IMR-90 (cell line): ENCODE measurements at regions not wholly inside any gene's neighbourhood (a gene's known extent, or its start where the extent isn't known, plus 50 kb on each side); places are given as distances from the start of the nearest gene placed in this dataset.

ENCODE experiments used
- ATAC-seq: fragments of 200-7000 bp; cut with Tn5 transposase; 2 replicates; pipeline ENCODE4 v1.9.1; 2020; ENCODE audit warnings: low read depth, mild to moderate bottlenecking, moderate library complexity
- BruUV-seq: library from RNA; stranded (reverse); fragments of 400-500 nt; replicated peaks from 2 replicates; lab custom pipeline; 2021; lab: Mats Ljungman, UMichigan
- CTCF ChIA-PET: fragments of 300-600 bp; formaldehyde crosslinking; extraction: SDS; loops from one replicate; lab custom pipeline; 2021; ENCODE audit warnings: antibody characterized with exemption; lab: Yijun Ruan, JAX
- POLR2A ChIA-PET: fragments of 300-600 bp; sonication (Branson Sonifier 250); formaldehyde crosslinking; loops from one replicate; lab custom pipeline; 2022; ENCODE audit warnings: antibody characterized with exemption; ENCODE audit not compliant: unreplicated experiment; lab: Charles Lee
- DNase-seq: peaks from one replicate; pipeline ENCODE4 v3.0.0; 2013
- H2AFZ ChIP-seq: replicated peaks from 2 replicates; pipeline ENCODE3; 2013; ENCODE audit warnings: low read length, mild to moderate bottlenecking; ENCODE audit not compliant: poor library complexity
- H2AK5ac ChIP-seq: 2 replicates; pipeline ENCODE4 v1.6.1; 2013; ENCODE audit warnings: low read depth, low read length, inconsistent platforms
- H2AK9ac ChIP-seq: replicated peaks from 2 replicates; pipeline ENCODE3; 2013; ENCODE audit warnings: mild to moderate bottlenecking, low read depth, low read length, moderate library complexity; ENCODE audit not compliant: poor library complexity
- H2BK120ac ChIP-seq: 2 replicates; pipeline ENCODE4 v1.6.1; 2013; ENCODE audit warnings: low read depth, low read length, inconsistent platforms
- H2BK15ac ChIP-seq: 3 replicates; pipeline ENCODE4 v1.6.1; 2013; ENCODE audit warnings: low read depth, low read length, inconsistent platforms
- H2BK20ac ChIP-seq: 2 replicates; pipeline ENCODE4 v1.6.1; 2013; ENCODE audit warnings: low read depth, mild to moderate bottlenecking, inconsistent platforms, low read length, moderate library complexity
- H2BK5ac ChIP-seq: 2 replicates; pipeline ENCODE4 v1.6.1; 2013; ENCODE audit warnings: mild to moderate bottlenecking, low read depth, low read length, inconsistent platforms; ENCODE audit not compliant: poor library complexity, severe bottlenecking
- H3K14ac ChIP-seq: replicated peaks from 2 replicates; pipeline ENCODE4 v1.6.1; 2013; ENCODE audit warnings: low read depth, low read length, inconsistent platforms
- H3K18ac ChIP-seq: 2 replicates; pipeline ENCODE4 v1.6.1; 2013; ENCODE audit warnings: low read depth, low read length, control low read depth
- H3K23ac ChIP-seq: 2 replicates; pipeline ENCODE4 v1.6.1; 2013; ENCODE audit warnings: low read depth, low read length, inconsistent platforms
- H3K27ac ChIP-seq: 2 replicates; pipeline ENCODE4 v1.5.1; 2013; ENCODE audit warnings: mild to moderate bottlenecking, control low read depth, low read length; ENCODE audit not compliant: insufficient read depth
- H3K27me3 ChIP-seq: 2 replicates; pipeline ENCODE4 v1.6.1; 2013; ENCODE audit warnings: low read length; ENCODE audit not compliant: control insufficient read depth, insufficient read depth
- H3K36me3 ChIP-seq: 2 replicates; pipeline ENCODE4 v1.6.1; 2013; ENCODE audit warnings: low read length, mixed read lengths; ENCODE audit not compliant: control insufficient read depth, insufficient read depth
- H3K4ac ChIP-seq: 2 replicates; pipeline ENCODE4 v1.6.1; 2013; ENCODE audit warnings: low read depth, low read length, inconsistent platforms
- H3K4me1 ChIP-seq: 2 replicates; pipeline ENCODE4 v1.6.1; 2013; ENCODE audit warnings: low read length, mixed read lengths; ENCODE audit not compliant: control insufficient read depth, insufficient read depth
- H3K4me2 ChIP-seq: 2 replicates; pipeline ENCODE4 v1.6.1; 2013; ENCODE audit warnings: low read depth, mild to moderate bottlenecking, control low read depth, low read length, moderate library complexity
- H3K4me3 ChIP-seq: 2 replicates; pipeline ENCODE4 v1.5.1; 2013; ENCODE audit warnings: low read depth, mild to moderate bottlenecking, control low read depth, low read length, moderate library complexity; ENCODE audit not compliant: insufficient read depth
- H3K56ac ChIP-seq: 2 replicates; pipeline ENCODE4 v1.6.1; 2013; ENCODE audit warnings: low read length, inconsistent platforms; ENCODE audit not compliant: insufficient read depth; ENCODE audit errors: extremely low read depth
- H3K79me1 ChIP-seq, 2 experiments: 2 replicates each; pipeline ENCODE4 v1.6.1; 2013; ENCODE audit warnings: low read length in 2 of 2, inconsistent platforms in 1 of 2, low read depth in 1 of 2
- H3K9ac ChIP-seq: 2 replicates; pipeline ENCODE4 v1.6.1; 2013; ENCODE audit warnings: low read depth, low read length, control low read depth
- H3K9me1 ChIP-seq: 2 replicates; pipeline ENCODE4 v1.6.1; 2013; ENCODE audit warnings: low read length, inconsistent platforms; ENCODE audit not compliant: insufficient read depth
- H3K9me3 ChIP-seq: 2 replicates; pipeline ENCODE4 v1.6.1; 2013; ENCODE audit warnings: low read length; ENCODE audit not compliant: control insufficient read depth, insufficient read depth
- H4K20me1 ChIP-seq: 2 replicates; pipeline ENCODE4 v1.6.1; 2013; ENCODE audit warnings: low read length, inconsistent platforms; ENCODE audit not compliant: insufficient read depth
- H4K5ac ChIP-seq: 2 replicates; pipeline ENCODE4 v1.6.1; 2013; ENCODE audit warnings: mild to moderate bottlenecking, low read depth, low read length, control low read depth
- H4K8ac ChIP-seq, 2 experiments: 2 replicates each; pipeline ENCODE4 v1.6.1; 2013; ENCODE audit warnings: low read depth in 2 of 2, low read length in 2 of 2, control low read depth in 1 of 2, inconsistent platforms in 1 of 2
- H4K91ac ChIP-seq: 2 replicates; pipeline ENCODE4 v1.6.1; 2013; ENCODE audit warnings: low read depth, low read length, inconsistent platforms; ENCODE audit not compliant: insufficient read depth
- BHLHE40 ChIP-seq: fragments of 150-350 bp; IDR thresholded peaks from 2 replicates; pipeline ENCODE4 v1.6.1; 2016; ENCODE audit warnings: mild to moderate bottlenecking, low read depth, low read length
- CEBPB ChIP-seq: IDR thresholded peaks from 2 replicates; pipeline ENCODE4 v1.6.1; 2012; ENCODE audit warnings: low read depth, low read length, improper control_type of control experiment
- FOS ChIP-seq: fragments of 150-350 bp; IDR thresholded peaks from 2 replicates; pipeline ENCODE4 v1.6.1; 2016; ENCODE audit warnings: low read depth, low read length
- MAFK ChIP-seq: IDR thresholded peaks from 2 replicates; pipeline ENCODE4 v1.6.1; 2012; ENCODE audit warnings: low read depth, low read length, improper control_type of control experiment
- MXI1 ChIP-seq: IDR thresholded peaks from 2 replicates; pipeline ENCODE4 v1.6.1; 2012; ENCODE audit warnings: low read depth, mild to moderate bottlenecking, low read length, moderate library complexity, borderline replicate concordance
- NFE2L2 ChIP-seq: fragments of 150-350 bp; IDR thresholded peaks from 2 replicates; pipeline ENCODE4 v1.6.1; 2016; ENCODE audit warnings: low read depth, mild to moderate bottlenecking, low read length
- POLR2A ChIP-seq: IDR thresholded peaks from 2 replicates; pipeline ENCODE4 v1.6.1; 2012; ENCODE audit warnings: mild to moderate bottlenecking, low read depth, low read length
- RAD21 ChIP-seq: IDR thresholded peaks from 2 replicates; pipeline ENCODE4 v1.6.1; 2012; ENCODE audit warnings: low read length, improper control_type of control experiment
- RCOR1 ChIP-seq: IDR thresholded peaks from 2 replicates; pipeline ENCODE4 v1.6.1; 2012; ENCODE audit warnings: mild to moderate bottlenecking, low read length, improper control_type of control experiment; ENCODE audit not compliant: insufficient replicate concordance
- RFX5 ChIP-seq: IDR thresholded peaks from 2 replicates; pipeline ENCODE4 v1.8.0; 2012; ENCODE audit warnings: low read depth, mild to moderate bottlenecking, low read length, moderate library complexity
- SMC3 ChIP-seq: fragments of 150-350 bp; IDR thresholded peaks from 2 replicates; pipeline ENCODE4 v1.6.1; 2016; ENCODE audit warnings: low read depth, mild to moderate bottlenecking, antibody characterized with exemption, low read length, moderate library complexity
- WGBS, 2 experiments: methylation state at CpG; one replicate each; pipeline versions ENCODE4 v1.1.5 to v1.1.7; 2013; ENCODE audit warnings: missing lambda C conversion rate in 2 of 2; ENCODE audit not compliant: insufficient read length in 1 of 2; ENCODE audit errors: extremely low coverage in 2 of 2; 5-methylcytosine and 5-hydroxymethylcytosine counted together
- dilution Hi-C: fragments of 300-500 bp; cut with HindIII; formaldehyde crosslinking; loops from one replicate; pipeline ENCODE4 v1.14.3; 2018; ENCODE audit warnings: low sequenced_read_pairs; ENCODE audit not compliant: unreplicated experiment
- in situ Hi-C: fragments of 300-500 bp; cut with MboI; formaldehyde crosslinking; loops from 3 replicates; pipeline ENCODE4 v1.14.3; 2019; ENCODE audit warnings: low sequenced_read_pairs, inconsistent platforms, mixed read lengths
- intact Hi-C: fragments of 100-400 bp; cut with micrococcal nuclease; formaldehyde crosslinking; loops from 2 replicates; pipeline ENCODE4 v1.10.0; 2022
- TF ChIP-seq, protein P1 (sequence below): fragments of 150-350 bp; IDR thresholded peaks from 2 replicates; pipeline ENCODE4 v1.6.1; 2016; ENCODE audit warnings: low read depth, mild to moderate bottlenecking, low read length, moderate library complexity, borderline replicate concordance
- TF ChIP-seq, protein P2 (sequence below): fragments of 150-350 bp; IDR thresholded peaks from 2 replicates; pipeline ENCODE4 v1.6.1; 2017; ENCODE audit warnings: mild to moderate bottlenecking, antibody characterized with exemption, low read length, low read depth

DNA sequence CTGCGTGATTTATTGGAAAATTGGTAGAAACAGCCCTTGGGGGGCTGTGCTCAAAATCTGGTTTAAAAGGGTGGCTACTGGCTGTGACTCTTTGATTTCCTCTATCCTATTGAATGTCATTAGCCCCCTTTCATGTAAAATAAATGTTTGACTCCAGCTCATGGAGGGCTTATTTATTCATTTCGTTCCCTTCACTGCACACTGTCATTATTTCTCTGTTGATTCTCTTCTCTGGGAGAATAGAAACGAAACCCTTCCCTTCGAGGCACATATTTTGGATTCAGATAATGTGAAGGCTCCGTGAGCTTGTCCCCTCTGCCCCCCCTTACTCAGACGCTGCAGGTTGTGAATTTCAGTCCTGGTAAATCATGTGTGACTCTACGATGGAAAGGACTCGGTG, 203.9 kb upstream of the GPR26 start:
- TF ChIP-seq, protein P1, sequence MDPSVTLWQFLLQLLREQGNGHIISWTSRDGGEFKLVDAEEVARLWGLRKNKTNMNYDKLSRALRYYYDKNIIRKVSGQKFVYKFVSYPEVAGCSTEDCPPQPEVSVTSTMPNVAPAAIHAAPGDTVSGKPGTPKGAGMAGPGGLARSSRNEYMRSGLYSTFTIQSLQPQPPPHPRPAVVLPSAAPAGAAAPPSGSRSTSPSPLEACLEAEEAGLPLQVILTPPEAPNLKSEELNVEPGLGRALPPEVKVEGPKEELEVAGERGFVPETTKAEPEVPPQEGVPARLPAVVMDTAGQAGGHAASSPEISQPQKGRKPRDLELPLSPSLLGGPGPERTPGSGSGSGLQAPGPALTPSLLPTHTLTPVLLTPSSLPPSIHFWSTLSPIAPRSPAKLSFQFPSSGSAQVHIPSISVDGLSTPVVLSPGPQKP: no peak
- TF ChIP-seq RAD21 (no peak), RFX5 (no peak), SMC3 (no peak), NFE2L2 (no peak), FOS (no peak), POLR2A (no peak), RCOR1 (no peak), MXI1 (no peak), BHLHE40 (no peak), MAFK (no peak), CEBPB (no peak)
- TF ChIP-seq, protein P2, sequence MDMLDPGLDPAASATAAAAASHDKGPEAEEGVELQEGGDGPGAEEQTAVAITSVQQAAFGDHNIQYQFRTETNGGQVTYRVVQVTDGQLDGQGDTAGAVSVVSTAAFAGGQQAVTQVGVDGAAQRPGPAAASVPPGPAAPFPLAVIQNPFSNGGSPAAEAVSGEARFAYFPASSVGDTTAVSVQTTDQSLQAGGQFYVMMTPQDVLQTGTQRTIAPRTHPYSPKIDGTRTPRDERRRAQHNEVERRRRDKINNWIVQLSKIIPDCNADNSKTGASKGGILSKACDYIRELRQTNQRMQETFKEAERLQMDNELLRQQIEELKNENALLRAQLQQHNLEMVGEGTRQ: no peak
- Histone ChIP-seq H3K4me1 (no peaks in the 10 kb centered on the region), H3K9me3 (peaks cover 49% of the 10 kb centered on the region), H2BK15ac (no peak overlapping the region), H4K20me1 (no peaks in the 10 kb centered on the region), H3K4me2 (no peak overlapping the region), H3K27ac (no peak overlapping the region), H3K14ac (no peak overlapping the region), H4K8ac (no peak overlapping the region), H2AFZ (no peak overlapping the region), H3K27me3 (no peaks in the 10 kb centered on the region), H2BK20ac (no peak overlapping the region), H2BK120ac (no peak overlapping the region), H2AK9ac (no peak overlapping the region), H3K4ac (no peak overlapping the region), H3K56ac (no peak overlapping the region), H4K91ac (no peak overlapping the region), H4K5ac (no peak overlapping the region), H3K9me1 (no peaks in the 10 kb centered on the region), H3K23ac (no peak overlapping the region), H3K36me3 (no peaks in the 10 kb centered on the region), H3K9ac (no peak overlapping the region), H3K4me3 (no peak overlapping the region), H2BK5ac (no peak overlapping the region), H2AK5ac (no peak overlapping the region), H3K79me1 (no peaks in the 10 kb centered on the region), H3K18ac (no peak overlapping the region)
- no TSS peak for BruUV-seq
- ChIA-PET CTCF (no interaction called here), POLR2A (no interaction called here)
- no peak for ATAC-seq
- dilution Hi-C loops (no loop called here), in situ Hi-C loops (no loop called here), intact Hi-C loops (no loop called here)
- DNase-seq: no peak
- no CpG with 5 or more reads among the region's 8 CpGs for WGBS, 2 experiments
